DND-41 (cell line): ENCODE measurements at regions not wholly inside any gene's neighbourhood (a gene's known extent, or its start where the extent isn't known, plus 50 kb on each side); places are given as distances from the start of the nearest gene placed in this dataset.

Experiments used
- ATAC-seq: fragments of 200-7000 bp; cut with Tn5 transposase; 3 replicates; pipeline ENCODE4 v1.9.1; 2021; ENCODE audit warnings: low read depth; ENCODE audit not compliant: insufficient read depth
- DNase-seq: peaks from one replicate; pipeline ENCODE4 v3.0.0-alpha.2; 2020
- H2AFZ ChIP-seq: 2 replicates; pipeline ENCODE4 v1.6.0; 2012; ENCODE audit warnings: low read depth, low read length
- H3K27ac ChIP-seq: 2 replicates; pipeline ENCODE4 v1.5.1; 2012; ENCODE audit warnings: low read length, inconsistent platforms
- H3K27me3 ChIP-seq: fragments of 200-600 bp; sonication (generic); 2 replicates; pipeline ENCODE4 v1.6.0; 2012; ENCODE audit warnings: low read length, mild to moderate bottlenecking, inconsistent platforms; ENCODE audit not compliant: insufficient read depth, poor library complexity
- H3K36me3 ChIP-seq: 2 replicates; pipeline ENCODE4 v1.5.1; 2012; ENCODE audit warnings: low read length, inconsistent platforms; ENCODE audit not compliant: insufficient read depth
- H3K4me1 ChIP-seq: 2 replicates; pipeline ENCODE4 v1.5.1; 2012; ENCODE audit warnings: mild to moderate bottlenecking, low read length; ENCODE audit not compliant: insufficient read depth
- H3K4me2 ChIP-seq: 2 replicates; pipeline ENCODE4 v1.6.0; 2012; ENCODE audit warnings: mild to moderate bottlenecking, moderate library complexity, low read length, inconsistent platforms; ENCODE audit not compliant: insufficient read depth
- H3K4me3 ChIP-seq, 2 experiments: fragments of 200-600 bp in 1 of 2; shearing (Covaris generic) in 1 of 2; 2 replicates each; pipeline ENCODE4 v1.5.1; 2012 to 2016; ENCODE audit warnings: inconsistent platforms in 2 of 2, low read length in 2 of 2, mild to moderate bottlenecking in 2 of 2, low read depth in 1 of 2, moderate library complexity in 1 of 2
- H3K79me2 ChIP-seq: 2 replicates; pipeline ENCODE4 v1.6.0; 2012; ENCODE audit warnings: low read length, inconsistent platforms; ENCODE audit not compliant: insufficient read depth
- H3K9ac ChIP-seq: 2 replicates; pipeline ENCODE4 v1.6.0; 2012; ENCODE audit warnings: low read depth, mild to moderate bottlenecking, inconsistent platforms, low read length, moderate library complexity
- H3K9me3 ChIP-seq: 2 replicates; pipeline ENCODE4 v1.5.1; 2012; ENCODE audit warnings: low read length, moderate library complexity, mild to moderate bottlenecking, inconsistent platforms; ENCODE audit not compliant: insufficient read depth, severe bottlenecking
- H4K20me1 ChIP-seq: 2 replicates; pipeline ENCODE4 v1.6.0; 2012; ENCODE audit warnings: low read length; ENCODE audit not compliant: insufficient read depth
- EZH2 ChIP-seq: IDR thresholded peaks from 3 replicates; pipeline ENCODE4 v1.6.1; 2012; ENCODE audit warnings: borderline replicate concordance, low read depth, mild to moderate bottlenecking, moderate library complexity, low read length, inconsistent platforms; ENCODE audit not compliant: severe bottlenecking
- TF ChIP-seq, protein P1 (sequence below): IDR thresholded peaks from 2 replicates; pipeline ENCODE4 v1.5.1; 2012; ENCODE audit warnings: borderline replicate concordance, low read length, moderate library complexity, mild to moderate bottlenecking; ENCODE audit not compliant: poor library complexity, severe bottlenecking; ENCODE audit errors: extremely low read depth

DNA sequence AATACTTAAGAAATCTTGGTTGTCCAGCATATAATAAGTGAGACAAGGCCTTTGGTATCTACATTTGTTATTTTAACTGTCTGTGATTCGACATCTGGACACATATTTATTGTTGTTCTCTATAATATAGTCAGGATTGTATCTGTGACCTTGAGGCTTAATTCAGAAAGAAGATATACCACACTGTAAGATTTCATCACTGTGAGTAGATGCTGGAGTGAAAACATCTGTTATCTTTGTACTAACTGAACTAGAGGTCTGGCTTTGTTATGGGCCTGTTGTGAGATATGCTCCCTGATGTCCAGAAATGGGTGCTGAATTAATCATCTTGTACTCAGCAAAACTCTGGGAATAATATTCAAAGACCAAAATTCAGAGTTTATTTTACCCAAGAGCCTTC lies 148.5 kb downstream of the ISOC1 start:
- Histone ChIP-seq H3K4me1 (no peaks in the 10 kb centered on the region), H3K79me2 (no peaks in the 10 kb centered on the region), H3K27me3 (no peaks in the 10 kb centered on the region), H3K4me2 (no peak overlapping the region), H3K27ac (no peak overlapping the region), H4K20me1 (no peaks in the 10 kb centered on the region), H2AFZ (no peak overlapping the region), H3K36me3 (no peaks in the 10 kb centered on the region), H3K4me3 (no peak overlapping the region), H3K9me3 (no peaks in the 10 kb centered on the region), H3K9ac (no peak overlapping the region)
- no peak for DNase-seq
- TF ChIP-seq, protein P1, sequence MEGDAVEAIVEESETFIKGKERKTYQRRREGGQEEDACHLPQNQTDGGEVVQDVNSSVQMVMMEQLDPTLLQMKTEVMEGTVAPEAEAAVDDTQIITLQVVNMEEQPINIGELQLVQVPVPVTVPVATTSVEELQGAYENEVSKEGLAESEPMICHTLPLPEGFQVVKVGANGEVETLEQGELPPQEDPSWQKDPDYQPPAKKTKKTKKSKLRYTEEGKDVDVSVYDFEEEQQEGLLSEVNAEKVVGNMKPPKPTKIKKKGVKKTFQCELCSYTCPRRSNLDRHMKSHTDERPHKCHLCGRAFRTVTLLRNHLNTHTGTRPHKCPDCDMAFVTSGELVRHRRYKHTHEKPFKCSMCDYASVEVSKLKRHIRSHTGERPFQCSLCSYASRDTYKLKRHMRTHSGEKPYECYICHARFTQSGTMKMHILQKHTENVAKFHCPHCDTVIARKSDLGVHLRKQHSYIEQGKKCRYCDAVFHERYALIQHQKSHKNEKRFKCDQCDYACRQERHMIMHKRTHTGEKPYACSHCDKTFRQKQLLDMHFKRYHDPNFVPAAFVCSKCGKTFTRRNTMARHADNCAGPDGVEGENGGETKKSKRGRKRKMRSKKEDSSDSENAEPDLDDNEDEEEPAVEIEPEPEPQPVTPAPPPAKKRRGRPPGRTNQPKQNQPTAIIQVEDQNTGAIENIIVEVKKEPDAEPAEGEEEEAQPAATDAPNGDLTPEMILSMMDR: no peak
- TF ChIP-seq EZH2: no peak
- no peak for ATAC-seq

- Histone ChIP-seq H2AFZ (no peak overlapping the region), H3K9me3 (no peaks in the 10 kb centered on the region), H3K27me3 (no peaks in the 10 kb centered on the region), H3K9ac (no peak overlapping the region), H3K36me3 (no peaks in the 10 kb centered on the region), H4K20me1 (no peaks in the 10 kb centered on the region), H3K27ac (no peak overlapping the region), H3K4me2 (no peak overlapping the region), H3K4me1 (no peaks in the 10 kb centered on the region), H3K4me3 (no peak overlapping the region), H3K79me2 (no peaks in the 10 kb centered on the region)
- TF ChIP-seq, protein P1: no peak
- no peak for TF ChIP-seq EZH2
- ATAC-seq (no peak), DNase-seq (no peak)
These were observed 149.9 kb downstream of the ISOC1 start for GRCh38 chr5:129244478-129244877.

GRCh38 chr5:129245489-129245888 lies 150.9 kb downstream of the ISOC1 start:
- H3K27me3 ChIP-seq: no peaks in the 10 kb centered on the region
- TF ChIP-seq, protein P1: no peak
- ATAC-seq: no peak
- H3K27ac ChIP-seq: no peak overlapping the region
- H3K4me1 ChIP-seq: no peaks in the 10 kb centered on the region
- no peak overlapping the region for H2AFZ ChIP-seq
- H3K4me3 ChIP-seq: no peak overlapping the region
- no peak overlapping the region for H3K9ac ChIP-seq
- H3K79me2 ChIP-seq: no peaks in the 10 kb centered on the region
- H3K4me2 ChIP-seq: no peak overlapping the region
- no peaks in the 10 kb centered on the region for H3K36me3 ChIP-seq
- H4K20me1 ChIP-seq: no peaks in the 10 kb centered on the region
- H3K9me3 ChIP-seq: no peaks in the 10 kb centered on the region
- no peak for DNase-seq

- H3K4me3 ChIP-seq: no peak overlapping the region
- H3K4me2 ChIP-seq: no peak overlapping the region
- H3K9ac ChIP-seq: no peak overlapping the region
- DNase-seq: no peak
- no peak for ATAC-seq
- no peak overlapping the region for H2AFZ ChIP-seq
- no peaks in the 10 kb centered on the region for H3K79me2 ChIP-seq
- no peaks in the 10 kb centered on the region for H4K20me1 ChIP-seq
- no peak for TF ChIP-seq EZH2
- TF ChIP-seq, protein P1: no peak
- H3K36me3 ChIP-seq: no peaks in the 10 kb centered on the region
- H3K9me3 ChIP-seq: no peaks in the 10 kb centered on the region
- no peak overlapping the region for H3K27ac ChIP-seq
- no peaks in the 10 kb centered on the region for H3K4me1 ChIP-seq
- H3K27me3 ChIP-seq: no peaks in the 10 kb centered on the region
These were observed 151.5 kb downstream of the ISOC1 start for GRCh38 chr5:129246088-129246487.
